ENCODE measurements at regions not wholly inside any gene's neighbourhood (a gene's known extent, or its start where the extent isn't known, plus 50 kb on each side); places are given as distances from the start of the nearest gene placed in this dataset.

GRCh38 chr15:59746777-59747176 lies 57.7 kb upstream of the BNIP2 start:
- 76% methylated on average over 8 of the region's 8 CpGs; no CpG with 5 or more reads in 1 of the 2 donors for WGBS, 2 donors (ENCODE audit: low coverage in 1 of 2)
- no peak for DNase-seq
- in situ Hi-C loops (cut with MboI; ENCODE audit: low pct_ligation_motif_present in 1 of 4, low pct_unique_long_range_greater_than_20kb in 1 of 4, low sequenced_read_pairs in 3 of 4) (loop anchor here in 1 of 4 donors (25.0 kb wide), 1 partner anchor 441 kb away; no protein-coding TSS in a partner anchor), intact Hi-C loops (cut with DNase I; ENCODE audit: low total_unique reads) (no loop called here)
- Histone ChIP-seq H3K9me3 (no peaks in the 10 kb centered on the region), H3K36me3 (no peaks in the 10 kb centered on the region), H3K4me1 (no peaks in the 10 kb centered on the region), H3K4me3 (no peak overlapping the region), H3K27ac (no peak overlapping the region), H3K27me3 (peaks cover 25% of the 10 kb centered on the region)
- no peak for TF ChIP-seq EP300 (IDR thresholded peaks at IDR 0.05; ENCODE audit: low read depth)
- TF ChIP-seq POLR2AphosphoS5 (IDR thresholded peaks at IDR 0.05): no peak
- TF ChIP-seq CTCF (IDR thresholded peaks at IDR 0.05): no peak

GRCh38 chr15:59741274-59741906 lies 52.3 kb upstream of the BNIP2 start:
- H3K9me3 ChIP-seq: no peaks in the 10 kb centered on the region
- H3K27me3 ChIP-seq: peaks cover 6% of the 10 kb centered on the region
- in situ Hi-C loops (cut with MboI; ENCODE audit: low pct_ligation_motif_present in 1 of 4, low pct_unique_long_range_greater_than_20kb in 1 of 4, low sequenced_read_pairs in 3 of 4): loop anchor here in 1 of 4 donors (25.0 kb wide), 1 partner anchor 446 kb away; no protein-coding TSS in a partner anchor
- H3K4me1 ChIP-seq: no peaks in the 10 kb centered on the region
- TF ChIP-seq EP300 (IDR thresholded peaks at IDR 0.05; ENCODE audit: low read depth) (no peak), POLR2A (IDR thresholded peaks at IDR 0.05) (no peak), CTCF (IDR thresholded peaks at IDR 0.05) (no peak), POLR2AphosphoS5 (IDR thresholded peaks at IDR 0.05) (no peak)
- no peak for DNase-seq
- H3K4me3 ChIP-seq: no peak overlapping the region
- intact Hi-C loops (cut with DNase I; ENCODE audit: low total_unique reads): no loop called here
- H3K27ac ChIP-seq: no peak overlapping the region
- H3K36me3 ChIP-seq: no peaks in the 10 kb centered on the region
- WGBS, 2 donors (ENCODE audit: low coverage in 1 of 2): 42 to 46% methylated on average over 3 to 12 of the region's 12 CpGs

GRCh38 chr15:59739557-59740186 lies 50.6 kb upstream of the BNIP2 start:
- intact Hi-C loops (cut with DNase I; ENCODE audit: low total_unique reads) (no loop called here), in situ Hi-C loops (cut with MboI; ENCODE audit: low pct_ligation_motif_present in 1 of 4, low pct_unique_long_range_greater_than_20kb in 1 of 4, low sequenced_read_pairs in 3 of 4) (loop anchor here in 1 of 4 donors (25.0 kb wide), 1 partner anchor 448 kb away; no protein-coding TSS in a partner anchor)
- no peak for DNase-seq
- H3K9me3 ChIP-seq: no peaks in the 10 kb centered on the region
- no peaks in the 10 kb centered on the region for H3K4me1 ChIP-seq
- no peak overlapping the region for H3K27ac ChIP-seq
- 83% methylated on average over 11 to 15 of the region's 15 CpGs for WGBS, 2 donors (ENCODE audit: low coverage in 1 of 2)
- no peak overlapping the region for H3K4me3 ChIP-seq
- H3K27me3 ChIP-seq: peaks cover under 1% of the 10 kb centered on the region
- no peaks in the 10 kb centered on the region for H3K36me3 ChIP-seq
- no peak for TF ChIP-seq EP300 (IDR thresholded peaks at IDR 0.05; ENCODE audit: low read depth)
- TF ChIP-seq POLR2AphosphoS5 (IDR thresholded peaks at IDR 0.05): no peak
- TF ChIP-seq POLR2A (IDR thresholded peaks at IDR 0.05): no peak
- no peak for TF ChIP-seq CTCF (IDR thresholded peaks at IDR 0.05)

All from transverse colon (tissue), 4 donors.